Erythroblast (primary cell): ENCODE measurements at regions not wholly inside any gene's neighbourhood (a gene's known extent, or its start where the extent isn't known, plus 50 kb on each side); places are given as distances from the start of the nearest gene placed in this dataset.
A peak's percentile ranks its signal among the peaks of the same experiment; 100 is the strongest.

Experiments used
- DNase-seq, 2 experiments: peaks; one replicate each; lab custom pipeline; 2025; lab: John Stamatoyannopoulos, UW
- GATA1 ChIP-seq: IDR thresholded peaks from 2 replicates; pipeline ENCODE4 v1.6.1; 2011; ENCODE audit warnings: low read depth, mild to moderate bottlenecking, control low read depth, low read length, moderate library complexity
- POLR2A ChIP-seq: IDR thresholded peaks from 2 replicates; pipeline ENCODE4 v1.6.1; 2011; ENCODE audit warnings: mild to moderate bottlenecking, low read length

DNA sequence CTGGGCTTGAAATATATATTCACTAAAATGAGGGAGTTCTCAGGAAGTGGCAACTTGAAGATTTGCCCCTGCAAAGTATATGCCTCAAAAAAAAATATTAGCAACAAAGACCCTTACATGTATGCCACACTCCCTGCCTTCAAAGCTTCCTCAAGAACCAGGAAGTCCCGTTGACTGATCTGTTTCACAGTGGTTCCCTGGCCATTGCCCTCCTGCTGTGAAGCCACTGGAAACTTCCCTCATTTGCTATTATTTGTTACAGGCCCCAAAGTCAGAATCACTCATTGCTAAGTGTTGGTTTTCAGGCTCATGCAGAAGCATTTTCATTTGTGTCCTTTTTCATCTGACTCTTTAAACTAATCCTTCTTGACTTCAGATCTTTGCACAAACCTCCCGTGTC lies 421.5 kb downstream of the ZNF521 start:
- no peak for TF ChIP-seq POLR2A
- no peak for DNase-seq

DNA sequence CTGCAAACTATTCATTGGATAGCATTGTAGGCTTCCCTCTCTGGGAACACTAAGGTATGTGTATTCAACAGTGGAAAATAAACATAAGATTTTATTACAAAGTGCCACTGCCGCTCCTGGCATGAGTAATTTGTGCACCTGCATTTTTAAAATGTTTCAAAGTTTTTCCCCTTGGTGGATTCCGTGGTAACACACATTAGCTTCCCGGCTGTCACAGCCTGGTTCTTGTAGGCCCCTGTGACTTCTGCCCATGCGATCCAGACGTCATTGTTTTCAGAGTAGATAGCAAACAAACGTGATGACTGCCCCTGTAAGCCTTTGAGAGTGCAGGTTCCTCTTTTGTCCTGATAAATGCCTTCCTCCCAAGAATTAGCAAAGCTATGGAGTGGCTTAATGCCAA lies 421.0 kb downstream of the ZNF521 start:
- no peak for DNase-seq
- TF ChIP-seq GATA1 (no peak), POLR2A (no peak)

DNA sequence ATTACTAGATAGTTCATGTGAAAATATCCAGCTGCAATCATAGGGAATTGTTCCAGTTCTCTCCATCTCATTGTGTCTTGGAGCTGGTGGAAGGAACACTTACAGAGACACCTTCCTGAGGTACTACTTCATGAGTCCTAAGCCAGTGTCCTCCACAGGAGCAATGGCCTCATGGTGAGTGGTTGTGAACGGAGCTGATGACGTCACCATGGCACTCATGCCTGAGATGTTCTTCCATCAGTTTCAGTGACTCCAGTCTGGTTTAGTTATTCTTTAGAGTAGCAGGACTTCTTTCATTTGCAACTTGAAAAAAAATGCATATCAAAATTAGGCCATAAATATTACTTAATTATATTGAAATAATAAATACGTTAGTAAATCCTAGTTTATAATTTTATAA lies 418.6 kb downstream of the ZNF521 start:
- no peak for TF ChIP-seq POLR2A
- no peak for TF ChIP-seq GATA1
- no peak for DNase-seq

DNA sequence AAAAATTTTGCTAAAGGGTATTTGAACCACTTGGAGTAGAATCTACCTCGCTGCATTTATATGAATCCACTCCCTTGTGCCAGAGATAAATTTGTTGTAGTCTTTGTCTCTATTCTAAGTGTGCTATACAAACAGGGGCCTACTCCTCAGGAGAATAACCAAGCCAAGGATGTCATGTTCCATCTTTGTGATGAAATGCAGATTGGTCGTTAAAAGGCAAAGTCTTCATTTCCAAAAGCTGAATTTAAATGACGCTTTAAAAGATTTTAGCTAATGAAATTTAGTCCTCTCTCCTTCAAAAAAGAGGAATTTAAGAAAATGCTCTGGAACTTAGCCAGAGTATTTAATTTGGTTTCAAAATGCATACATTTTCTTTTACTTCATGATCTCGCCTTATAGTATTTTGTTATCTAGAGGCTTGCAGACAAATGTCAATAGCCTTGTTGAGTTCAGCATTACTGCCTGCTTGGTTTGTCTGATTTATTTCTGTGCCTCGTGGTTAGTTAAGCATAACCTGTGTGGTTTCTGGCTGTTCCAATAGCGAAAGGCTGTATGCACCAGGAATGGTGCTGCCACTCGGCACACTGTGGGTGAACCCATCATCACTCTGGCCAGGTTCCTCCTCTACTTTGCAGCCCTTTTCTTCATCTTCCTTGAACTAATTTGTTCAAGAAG lies 417.6 kb downstream of the ZNF521 start:
- TF ChIP-seq GATA1 (no peak), POLR2A (no peak)
- DNase-seq: no peak

DNA sequence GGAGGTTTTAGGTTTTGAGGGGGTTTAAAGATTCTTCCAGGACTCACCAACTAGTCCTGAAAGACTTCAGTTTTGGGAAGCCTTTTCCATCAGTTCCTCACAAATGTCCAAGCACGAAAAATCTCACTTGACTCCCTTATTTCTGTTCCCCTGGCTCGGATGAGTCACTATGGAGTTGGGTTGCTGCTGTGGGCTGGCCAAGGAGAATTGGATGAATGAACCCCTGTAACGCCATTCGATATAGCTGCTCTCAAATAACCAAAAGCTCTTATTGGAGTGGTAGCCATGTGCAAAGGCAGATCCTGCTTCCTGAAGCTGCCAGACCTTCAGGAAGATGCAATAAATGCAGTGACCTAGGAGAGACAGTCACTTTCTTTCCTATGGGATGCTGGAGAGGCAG lies 417.0 kb downstream of the ZNF521 start:
- TF ChIP-seq POLR2A: no peak
- TF ChIP-seq GATA1: no peak

DNA sequence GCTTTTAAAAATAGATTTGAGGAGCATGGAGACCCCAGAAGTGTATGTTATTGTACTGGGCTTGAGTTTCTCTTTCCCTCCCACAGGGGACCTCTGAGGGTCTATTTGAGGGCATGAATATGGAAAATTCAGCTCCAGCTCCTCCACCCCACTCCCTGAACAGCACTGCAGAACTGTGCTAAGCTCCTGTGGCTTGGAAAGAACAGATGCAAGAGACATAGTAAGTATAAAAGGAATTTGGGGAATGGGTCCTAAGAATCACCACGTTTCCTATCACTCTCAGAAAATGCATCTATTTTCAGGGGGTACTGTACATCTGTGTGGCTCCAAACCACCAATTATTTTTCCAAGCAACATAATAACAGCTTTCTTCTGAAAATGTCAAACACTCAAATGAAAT lies 416.1 kb downstream of the ZNF521 start:
- TF ChIP-seq GATA1 (no peak), POLR2A (no peak)
- no peak for DNase-seq

More for the DNA sequence above, 417.0 kb downstream of the ZNF521 start:
- no peak for DNase-seq

DNA sequence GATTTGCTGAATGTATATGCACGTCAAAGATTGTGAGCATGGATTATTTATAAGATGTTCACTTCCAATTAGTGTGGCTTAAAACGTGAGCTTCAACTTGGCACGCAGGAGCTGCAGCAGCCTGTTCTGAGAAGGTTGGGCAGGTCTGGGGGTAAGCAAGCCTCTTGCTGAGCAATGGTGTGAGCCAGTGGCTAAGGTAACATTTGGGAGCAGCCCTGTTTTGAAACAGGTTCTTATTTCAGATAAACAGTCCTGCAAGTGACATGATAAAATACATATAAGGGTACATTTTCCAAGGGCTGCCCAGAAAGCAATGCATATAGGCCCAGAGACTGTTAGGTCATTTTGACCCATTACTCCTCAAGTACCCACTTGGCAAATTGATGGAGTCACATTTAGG lies 415.3 kb downstream of the ZNF521 start:
- TF ChIP-seq GATA1: no peak
- TF ChIP-seq POLR2A: no peak

DNA sequence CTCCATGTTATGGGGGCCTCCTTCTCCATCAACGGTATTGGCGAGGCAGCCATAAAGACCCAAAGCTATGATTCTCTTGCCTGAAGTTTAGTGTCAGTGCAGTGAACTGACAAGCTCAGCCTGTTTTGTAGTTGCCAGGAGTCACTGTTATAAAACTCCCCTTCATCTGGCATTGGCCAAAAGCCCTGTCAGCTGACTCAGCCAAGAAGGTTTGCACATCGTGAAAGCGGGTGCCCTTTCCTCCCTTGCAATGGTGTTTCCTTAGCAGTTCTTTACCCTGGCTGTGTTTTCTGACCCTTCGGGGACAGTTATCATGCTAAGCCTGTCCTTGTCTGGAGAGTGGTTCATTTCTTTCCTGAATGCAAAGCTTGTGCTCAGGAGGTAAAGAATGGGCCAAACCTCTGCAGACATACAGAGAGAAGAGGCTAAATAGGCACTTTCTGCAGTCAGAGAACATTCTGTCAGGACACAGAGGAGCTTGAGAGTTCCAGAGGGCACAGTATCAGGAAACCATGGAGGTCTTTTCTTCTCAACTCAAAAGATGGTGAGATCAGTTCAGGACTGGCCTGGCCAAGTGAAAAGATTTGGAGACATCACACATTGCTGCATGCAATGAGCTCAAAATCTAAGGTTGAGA lies 414.2 kb downstream of the ZNF521 start:
- DNase-seq: no peak
- TF ChIP-seq GATA1: no peak
- no peak for TF ChIP-seq POLR2A

More for the DNA sequence above, 415.3 kb downstream of the ZNF521 start:
- peak; percentile 37 to 62 for DNase-seq

DNA sequence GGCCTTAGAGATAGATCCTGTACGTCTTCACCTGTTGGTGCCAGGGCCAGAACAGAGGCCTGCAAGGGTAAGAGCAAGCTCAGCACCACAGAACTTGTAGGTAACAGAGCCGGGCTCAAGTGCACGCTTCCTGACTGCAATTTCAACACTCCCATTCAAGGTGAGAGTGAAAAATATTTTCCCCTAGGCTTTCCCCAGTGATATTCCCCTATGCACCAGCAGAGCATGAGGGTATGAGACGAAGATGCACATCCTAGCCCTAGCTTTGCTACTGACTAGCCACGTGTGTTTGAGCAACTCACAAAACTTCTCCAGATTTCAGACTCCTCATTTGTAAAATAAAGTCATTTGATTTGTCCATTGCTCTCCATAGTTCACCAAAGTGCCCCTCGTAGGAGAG lies 411.6 kb downstream of the ZNF521 start:
- TF ChIP-seq GATA1 (no peak), POLR2A (no peak)
- no peak for DNase-seq

DNA sequence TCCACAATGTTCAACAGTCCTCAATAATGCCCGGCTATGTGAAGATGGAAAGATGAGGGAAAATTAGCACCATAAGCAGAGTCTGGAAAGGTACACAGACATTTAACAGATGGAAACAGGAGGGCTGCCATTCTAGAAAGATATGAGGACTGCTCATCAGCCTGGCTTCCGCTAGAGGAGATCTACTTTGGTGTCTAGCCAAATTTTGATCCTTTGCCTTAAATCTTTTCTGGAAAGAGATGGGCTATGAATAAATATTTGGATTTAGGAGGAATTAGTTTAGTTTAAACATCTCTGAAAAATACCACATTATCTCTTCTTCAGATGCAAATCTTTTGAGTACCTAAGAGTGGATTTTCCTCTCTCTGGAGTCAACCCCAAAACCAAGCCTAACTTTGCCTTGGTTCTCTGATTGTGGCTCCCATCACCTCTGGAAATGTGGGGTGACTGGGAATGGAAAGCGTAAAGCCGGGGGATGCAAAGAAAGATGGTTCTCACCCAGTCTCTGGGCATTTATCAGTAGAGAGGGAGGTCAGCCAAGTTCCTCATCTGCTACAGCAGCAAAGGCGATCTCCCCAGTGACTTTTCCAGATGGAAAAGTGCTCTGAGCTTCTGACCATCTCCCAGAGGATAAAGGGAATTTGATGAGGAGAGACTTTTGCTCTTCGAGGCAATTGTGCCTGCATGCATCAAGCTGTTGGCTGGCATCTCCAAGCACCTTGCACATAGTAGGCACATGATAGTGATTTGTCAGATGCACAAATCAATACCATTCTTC lies 410.6 kb downstream of the ZNF521 start:
- DNase-seq: no peak
- TF ChIP-seq POLR2A (no peak), GATA1 (no peak)

DNA sequence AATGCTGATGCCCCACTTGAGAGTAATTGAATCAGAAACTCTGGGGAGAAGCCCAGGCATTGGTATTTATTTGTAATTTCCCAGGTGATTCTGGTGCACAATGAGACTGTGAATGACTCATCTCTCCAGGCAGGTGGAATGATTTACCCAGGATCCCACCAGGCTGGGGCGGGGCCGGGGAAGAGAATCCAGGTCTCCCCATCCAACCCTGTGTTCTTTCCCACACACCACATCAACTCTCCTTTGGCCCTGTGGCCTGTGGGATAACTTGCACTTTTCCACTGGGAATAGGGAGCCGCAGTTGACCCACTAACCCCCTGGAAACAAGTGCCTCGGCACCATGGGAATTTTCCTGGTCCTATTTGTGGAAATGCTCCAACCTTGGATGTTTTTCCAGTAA lies 409.8 kb downstream of the ZNF521 start:
- TF ChIP-seq GATA1: no peak
- no peak for TF ChIP-seq POLR2A
- no peak for DNase-seq

DNA sequence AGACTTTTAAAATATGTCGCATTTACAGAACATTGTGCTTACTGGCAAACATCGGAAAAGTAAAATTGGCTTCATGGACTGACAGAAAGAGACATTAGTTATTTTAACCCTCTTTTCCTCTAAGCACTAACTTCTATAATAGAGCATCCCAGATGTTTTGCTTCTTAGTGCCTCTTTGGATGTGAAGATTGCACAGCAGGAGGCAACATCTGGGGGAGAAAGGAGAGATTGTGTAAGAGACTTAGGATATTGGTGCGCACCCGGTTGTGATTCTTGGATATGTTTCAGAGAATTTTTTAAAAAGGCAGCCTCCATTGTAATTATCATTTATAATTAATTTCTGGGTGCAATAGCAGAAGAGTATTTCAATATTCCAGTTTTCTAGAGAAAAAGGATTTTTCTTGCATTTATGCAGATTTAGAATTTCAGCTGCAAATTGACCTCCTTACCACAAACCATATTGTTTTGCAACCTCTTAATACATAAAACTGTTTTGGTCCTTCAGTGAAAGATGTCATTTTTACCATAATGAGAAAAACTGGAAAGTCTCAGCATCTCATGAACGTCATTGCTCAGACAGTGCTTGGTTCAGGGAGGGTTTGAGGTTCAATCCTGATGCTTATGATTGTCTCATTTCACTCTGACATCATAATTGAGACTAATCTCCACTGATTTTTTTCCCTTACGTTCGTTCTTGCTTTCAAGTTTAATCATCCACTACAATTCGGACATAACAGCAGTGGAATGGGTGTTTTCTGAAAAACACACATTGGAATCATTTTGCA lies 404.3 kb downstream of the ZNF521 start:
- no peak for TF ChIP-seq GATA1
- TF ChIP-seq POLR2A: no peak

DNA sequence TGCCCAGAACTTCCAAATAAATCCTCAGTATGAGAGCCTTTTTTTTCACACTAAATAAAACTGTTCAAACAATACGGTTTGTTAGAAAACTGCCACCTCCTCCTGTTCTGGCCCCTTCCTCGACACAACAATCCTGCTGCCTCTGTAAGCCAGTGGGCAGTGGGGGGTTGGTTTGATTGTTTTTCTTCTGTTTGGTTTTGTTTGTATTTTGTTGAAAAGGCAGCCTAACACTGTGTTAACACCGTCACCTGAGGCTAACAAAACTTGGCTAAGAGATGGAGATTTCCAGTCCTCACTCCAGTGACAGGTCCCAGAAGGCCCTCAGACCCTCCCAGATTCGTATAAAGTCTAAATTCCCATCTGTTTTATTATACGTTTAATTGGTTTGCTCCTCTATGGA lies 402.1 kb downstream of the ZNF521 start:
- TF ChIP-seq POLR2A: no peak
- no peak for TF ChIP-seq GATA1
- no peak for DNase-seq

More for the DNA sequence above, 404.3 kb downstream of the ZNF521 start:
- DNase-seq: no peak
